Stimulated activated CD4-positive, alpha-beta T cell treated with anti-CD3 and anti-CD28 coated beads, Interleukin-2, amount 100 ng/mL, for 24 hours (primary cell): ENCODE measurements at regions not wholly inside any gene's neighbourhood (a gene's known extent, or its start where the extent isn't known, plus 50 kb on each side); places are given as distances from the start of the nearest gene placed in this dataset.
A peak's percentile ranks its signal among the peaks of the same experiment; 100 is the strongest.
"Not testable (repeated sequence)": the region's sequence is repeated elsewhere in the genome, so short reads cannot be mapped to it uniquely, and the experiment has no call there.

Experiments used
- DNase-seq, 2 donors: peaks; one replicate each; pipeline ENCODE4 v3.0.0-alpha.2; 2020

GRCh38 chr9:109986521-109986991 lies 206.6 kb downstream of the PALM2AKAP2 start:
- DNase-seq, result no peak

GRCh38 chr9:109989296-109989695 lies 209.3 kb downstream of the PALM2AKAP2 start:
- DNase-seq, result no peak

- DNase-seq, result no peak
Observed at GRCh38 chr9:109990541-109990940, 210.5 kb downstream of the PALM2AKAP2 start.

- no peak for DNase-seq
Observed at GRCh38 chr9:109992293-109992692, 212.3 kb downstream of the PALM2AKAP2 start.

- DNase-seq, result no peak
Observed at GRCh38 chr9:109993250-109993978, 213.4 kb downstream of the PALM2AKAP2 start.

GRCh38 chr9:109994141-109994540 lies 213.8 kb downstream of the C9orf152 start:
- DNase-seq, result no peak

GRCh38 chr9:109996936-109997580 lies 210.9 kb downstream of the C9orf152 start:
- no peak for DNase-seq

- no peak for DNase-seq
Observed at GRCh38 chr9:109997682-109998081, 210.3 kb downstream of the C9orf152 start.

GRCh38 chr9:110005521-110005920 lies 202.4 kb downstream of the C9orf152 start:
- DNase-seq, result peak in 1 of 2 donors; percentile 10

GRCh38 chr9:110006657-110007056 lies 201.3 kb downstream of the C9orf152 start:
- no peak for DNase-seq

GRCh38 chr9:110007477-110008270 lies 200.3 kb downstream of the C9orf152 start:
- DNase-seq, result no peak

- no peak for DNase-seq
Observed at GRCh38 chr9:110008663-110009062, 199.3 kb downstream of the C9orf152 start.

- no peak for DNase-seq
Observed at GRCh38 chr9:110011628-110012320, 196.2 kb downstream of the C9orf152 start.

- no peak for DNase-seq
Observed at GRCh38 chr9:110013064-110013463, 194.9 kb downstream of the C9orf152 start.

GRCh38 chr9:110015759-110016158 lies 192.2 kb downstream of the C9orf152 start:
- DNase-seq, result peak; percentile 6 to 20

GRCh38 chr9:110016340-110016739 lies 191.6 kb downstream of the C9orf152 start:
- no peak for DNase-seq

GRCh38 chr9:110020216-110020615 lies 187.7 kb downstream of the C9orf152 start:
- DNase-seq, result not testable (repeated sequence)

- DNase-seq, result no peak
Observed at GRCh38 chr9:110021891-110022290, 186.1 kb downstream of the C9orf152 start.

GRCh38 chr9:110023221-110023620 lies 184.7 kb downstream of the C9orf152 start:
- DNase-seq, result not testable (repeated sequence)

- no peak for DNase-seq
Observed at GRCh38 chr9:110025551-110026170, 182.3 kb downstream of the C9orf152 start.

- DNase-seq, result no peak
Observed at GRCh38 chr9:110027671-110028081, 180.3 kb downstream of the C9orf152 start.

- DNase-seq, result no peak
Observed at GRCh38 chr9:110028271-110028670, 179.7 kb downstream of the C9orf152 start.
